HG03342 (cell line): ENCODE measurements at regions not wholly inside any gene's neighbourhood (a gene's known extent, or its start where the extent isn't known, plus 50 kb on each side); places are given as distances from the start of the nearest gene placed in this dataset.

ENCODE experiments used
- ATAC-seq: cut with Tn5 transposase; IDR thresholded peaks from one replicate; pipeline ENCODE4 v1.9.1; 2021; ENCODE audit warnings: mild to moderate bottlenecking, moderate library complexity; ENCODE audit not compliant: unreplicated experiment

- ATAC-seq: no peak
These were observed 576.8 kb upstream of the TMEM132C start for GRCh38 chr12:127690161-127690560.

- no peak for ATAC-seq
These were observed 570.0 kb upstream of the TMEM132C start for GRCh38 chr12:127696963-127697362.

GRCh38 chr12:127703026-127703425 is 563.9 kb upstream of the TMEM132C start:
- no peak for ATAC-seq

- ATAC-seq: no peak
These were observed 555.9 kb upstream of the TMEM132C start for GRCh38 chr12:127711108-127711507.

- no peak for ATAC-seq
These were observed 554.4 kb upstream of the TMEM132C start for GRCh38 chr12:127712561-127712960.

GRCh38 chr12:127716166-127716565 is 550.8 kb upstream of the TMEM132C start:
- no peak for ATAC-seq

- no peak for ATAC-seq
These were observed 549.7 kb upstream of the TMEM132C start for GRCh38 chr12:127717278-127717677.

- ATAC-seq: no peak
These were observed 546.6 kb upstream of the TMEM132C start for GRCh38 chr12:127720334-127720733.

- ATAC-seq: no peak
These were observed 544.4 kb upstream of the TMEM132C start for GRCh38 chr12:127722611-127723010.

- no peak for ATAC-seq
These were observed 543.7 kb upstream of the TMEM132C start for GRCh38 chr12:127723251-127723650.

GRCh38 chr12:127726671-127727315 is 540.2 kb upstream of the TMEM132C start:
- no peak for ATAC-seq

- ATAC-seq: no peak
These were observed 538.7 kb upstream of the TMEM132C start for GRCh38 chr12:127728285-127728684.

GRCh38 chr12:127728729-127729128 is 538.2 kb upstream of the TMEM132C start:
- ATAC-seq: no peak

GRCh38 chr12:127729381-127729780 is 537.6 kb upstream of the TMEM132C start:
- ATAC-seq: no peak

GRCh38 chr12:127731657-127732056 is 535.3 kb upstream of the TMEM132C start:
- ATAC-seq: no peak

- ATAC-seq: no peak
These were observed 524.7 kb upstream of the TMEM132C start for GRCh38 chr12:127742231-127742630.

GRCh38 chr12:127745469-127746212 is 521.3 kb upstream of the TMEM132C start:
- no peak for ATAC-seq

- no peak for ATAC-seq
These were observed 517.6 kb upstream of the TMEM132C start for GRCh38 chr12:127749416-127749815.

GRCh38 chr12:127750076-127750840 is 516.7 kb upstream of the TMEM132C start:
- no peak for ATAC-seq

GRCh38 chr12:127752802-127753201 is 514.2 kb upstream of the TMEM132C start:
- ATAC-seq: no peak

- ATAC-seq: no peak
These were observed 506.6 kb upstream of the TMEM132C start for GRCh38 chr12:127760357-127760756.

GRCh38 chr12:127760996-127761395 is 506.0 kb upstream of the TMEM132C start:
- ATAC-seq: no peak
